GM18907 (cell line): ENCODE measurements at regions not wholly inside any gene's neighbourhood (a gene's known extent, or its start where the extent isn't known, plus 50 kb on each side); places are given as distances from the start of the nearest gene placed in this dataset.

Experiments
- ATAC-seq: cut with Tn5 transposase; IDR thresholded peaks from one replicate; pipeline ENCODE4 v1.9.1; 2021; ENCODE audit warnings: mild to moderate bottlenecking, moderate library complexity; ENCODE audit not compliant: unreplicated experiment

GRCh38 chr4:124262211-124263179 is 450.0 kb downstream of the ANKRD50 start:
- peak; percentile 94 for ATAC-seq

GRCh38 chr4:124265701-124266100 is 446.8 kb downstream of the ANKRD50 start:
- no peak for ATAC-seq

GRCh38 chr4:124266721-124267120 is 445.8 kb downstream of the ANKRD50 start:
- ATAC-seq = no peak

- ATAC-seq = no peak
Observed at GRCh38 chr4:124276461-124276860, 436.1 kb downstream of the ANKRD50 start.

- no peak for ATAC-seq
Observed at GRCh38 chr4:124277691-124278090, 434.8 kb downstream of the ANKRD50 start.

- ATAC-seq = no peak
Observed at GRCh38 chr4:124278477-124278876, 434.1 kb downstream of the ANKRD50 start.

- ATAC-seq = no peak
Observed at GRCh38 chr4:124279741-124280140, 432.8 kb downstream of the ANKRD50 start.

- ATAC-seq = no peak
Observed at GRCh38 chr4:124282301-124282898, 430.1 kb downstream of the ANKRD50 start.

GRCh38 chr4:124288706-124289486 is 423.6 kb downstream of the ANKRD50 start:
- no peak for ATAC-seq

- ATAC-seq = no peak
Observed at GRCh38 chr4:124290678-124291077, 421.9 kb downstream of the ANKRD50 start.

- no peak for ATAC-seq
Observed at GRCh38 chr4:124295413-124295812, 417.1 kb downstream of the ANKRD50 start.

GRCh38 chr4:124304941-124305340 is 407.6 kb downstream of the ANKRD50 start:
- ATAC-seq = no peak

GRCh38 chr4:124306352-124306751 is 406.2 kb downstream of the ANKRD50 start:
- ATAC-seq = no peak

GRCh38 chr4:124307143-124307542 is 405.4 kb downstream of the ANKRD50 start:
- ATAC-seq = no peak

GRCh38 chr4:124318292-124318691 is 394.2 kb downstream of the ANKRD50 start:
- ATAC-seq = no peak

- no peak for ATAC-seq
Observed at GRCh38 chr4:124321364-124321763, 391.2 kb downstream of the ANKRD50 start.

GRCh38 chr4:124322234-124323065 is 390.1 kb downstream of the ANKRD50 start:
- peak; percentile 58 for ATAC-seq

GRCh38 chr4:124325690-124326089 is 386.8 kb downstream of the ANKRD50 start:
- ATAC-seq = no peak

GRCh38 chr4:124329134-124329533 is 383.4 kb downstream of the ANKRD50 start:
- ATAC-seq = no peak

GRCh38 chr4:124330045-124330444 is 382.5 kb downstream of the ANKRD50 start:
- no peak for ATAC-seq
